ENCODE measurements at regions not wholly inside any gene's neighbourhood (a gene's known extent, or its start where the extent isn't known, plus 50 kb on each side); places are given as distances from the start of the nearest gene placed in this dataset.

DNA sequence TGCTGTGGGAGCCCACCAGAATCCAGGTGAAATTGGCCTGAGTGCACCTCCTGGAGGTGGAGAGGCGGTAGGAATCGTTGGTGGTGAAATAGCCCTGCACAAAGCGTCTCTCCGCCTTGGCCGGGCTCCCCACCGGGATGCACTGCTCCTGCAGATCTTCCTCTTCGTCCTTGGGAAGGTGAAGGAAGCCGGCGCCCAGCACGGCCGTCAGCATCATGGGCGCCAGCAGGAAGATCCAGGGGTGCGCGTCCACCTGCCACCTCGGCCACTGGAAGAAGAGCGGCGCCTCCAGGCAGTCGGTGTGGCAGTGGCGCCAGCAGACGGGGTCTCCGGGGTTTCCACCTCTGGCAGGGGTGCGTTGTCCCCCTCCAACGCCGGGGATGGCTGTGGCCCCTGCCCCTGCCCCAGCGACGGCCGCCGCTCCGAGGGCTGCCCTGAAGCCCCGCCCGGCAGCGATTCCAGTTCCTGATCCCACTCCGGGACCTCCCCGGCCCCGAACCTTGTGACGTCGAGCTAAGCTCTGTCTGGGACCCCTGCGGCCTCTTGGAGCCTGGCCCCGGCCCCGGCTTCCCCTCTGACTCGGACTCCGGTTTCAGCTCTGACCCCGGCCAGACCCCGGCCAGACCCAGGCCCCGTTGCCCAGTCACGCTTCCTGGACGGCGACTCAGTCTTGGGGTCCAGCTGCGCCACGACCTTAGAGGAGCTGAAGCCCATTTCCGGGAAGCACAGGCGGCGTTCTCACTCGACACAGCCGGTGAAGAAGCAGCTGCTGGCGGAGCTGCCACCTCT is 91.9 kb downstream of the CD164 start:
- no peak overlapping the region for H3K27ac Mint-ChIP-seq (ENCODE audit: unreplicated experiment)
- TF ChIP-seq, protein P1, sequence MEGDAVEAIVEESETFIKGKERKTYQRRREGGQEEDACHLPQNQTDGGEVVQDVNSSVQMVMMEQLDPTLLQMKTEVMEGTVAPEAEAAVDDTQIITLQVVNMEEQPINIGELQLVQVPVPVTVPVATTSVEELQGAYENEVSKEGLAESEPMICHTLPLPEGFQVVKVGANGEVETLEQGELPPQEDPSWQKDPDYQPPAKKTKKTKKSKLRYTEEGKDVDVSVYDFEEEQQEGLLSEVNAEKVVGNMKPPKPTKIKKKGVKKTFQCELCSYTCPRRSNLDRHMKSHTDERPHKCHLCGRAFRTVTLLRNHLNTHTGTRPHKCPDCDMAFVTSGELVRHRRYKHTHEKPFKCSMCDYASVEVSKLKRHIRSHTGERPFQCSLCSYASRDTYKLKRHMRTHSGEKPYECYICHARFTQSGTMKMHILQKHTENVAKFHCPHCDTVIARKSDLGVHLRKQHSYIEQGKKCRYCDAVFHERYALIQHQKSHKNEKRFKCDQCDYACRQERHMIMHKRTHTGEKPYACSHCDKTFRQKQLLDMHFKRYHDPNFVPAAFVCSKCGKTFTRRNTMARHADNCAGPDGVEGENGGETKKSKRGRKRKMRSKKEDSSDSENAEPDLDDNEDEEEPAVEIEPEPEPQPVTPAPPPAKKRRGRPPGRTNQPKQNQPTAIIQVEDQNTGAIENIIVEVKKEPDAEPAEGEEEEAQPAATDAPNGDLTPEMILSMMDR (IDR thresholded peaks at IDR 0.05): no peak
- peaks cover 12% of the 10 kb centered on the region for H3K27me3 Mint-ChIP-seq (ENCODE audit: unreplicated experiment)
- no peaks in the 10 kb centered on the region for H3K9me3 Mint-ChIP-seq (ENCODE audit: unreplicated experiment)
- H3K36me3 Mint-ChIP-seq (ENCODE audit: unreplicated experiment): no peaks in the 10 kb centered on the region
- DNase-seq (ENCODE audit: extremely low spot score, unreplicated experiment): no peak
- peaks cover 4% of the 10 kb centered on the region for H3K4me1 Mint-ChIP-seq (ENCODE audit: unreplicated experiment)
- no peak overlapping the region for H3K4me3 Mint-ChIP-seq (ENCODE audit: unreplicated experiment)

DNA sequence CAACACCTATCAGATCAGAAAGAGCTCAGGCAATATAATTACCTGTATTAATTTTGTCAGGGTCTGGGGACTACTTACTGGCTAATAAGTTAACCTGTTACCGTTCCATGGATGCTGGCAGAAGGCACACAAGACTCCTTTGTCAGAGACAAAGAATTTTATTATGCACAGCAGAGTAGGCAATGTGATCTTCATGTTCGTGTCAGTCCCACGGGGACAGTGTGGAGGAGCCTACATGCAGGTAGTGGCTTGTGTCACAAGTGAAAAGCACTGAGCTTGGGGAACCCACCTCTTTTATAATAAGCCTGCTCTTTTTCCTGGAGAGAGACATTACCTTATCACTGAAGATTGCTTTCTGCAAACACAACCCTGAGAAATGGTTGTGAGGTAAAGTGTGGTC is 96.9 kb downstream of the CD164 start:
- Mint-ChIP-seq H3K9me3 (ENCODE audit: unreplicated experiment) (no peaks in the 10 kb centered on the region), H3K4me3 (ENCODE audit: unreplicated experiment) (no peak overlapping the region), H3K4me1 (ENCODE audit: unreplicated experiment) (no peaks in the 10 kb centered on the region), H3K27me3 (ENCODE audit: unreplicated experiment) (peaks cover 24% of the 10 kb centered on the region), H3K27ac (ENCODE audit: unreplicated experiment) (no peak overlapping the region), H3K36me3 (ENCODE audit: unreplicated experiment) (no peaks in the 10 kb centered on the region)
- DNase-seq (ENCODE audit: extremely low spot score, unreplicated experiment): no peak
- TF ChIP-seq, protein P1 (IDR thresholded peaks at IDR 0.05): no peak

DNA sequence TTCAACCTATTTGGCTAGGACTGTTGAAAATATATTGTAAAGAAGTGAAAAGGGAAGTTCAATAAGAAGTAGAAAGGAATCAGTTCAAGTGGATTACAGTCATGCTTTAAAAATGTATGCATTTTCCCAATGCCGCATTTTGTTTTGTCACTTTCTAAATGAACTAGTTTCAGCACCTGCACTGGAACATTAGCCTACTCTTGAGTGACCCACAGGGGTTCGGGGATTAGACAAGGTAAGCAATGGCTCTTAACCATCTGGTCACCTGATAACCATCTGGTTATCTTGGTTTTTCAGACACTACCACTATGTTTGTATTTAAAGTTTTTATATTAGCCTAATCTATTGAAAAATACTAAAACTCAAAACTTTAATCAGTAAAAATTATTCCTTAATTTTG is 97.6 kb downstream of the CD164 start:
- Mint-ChIP-seq H3K27me3 (ENCODE audit: unreplicated experiment) (peaks cover 24% of the 10 kb centered on the region), H3K4me1 (ENCODE audit: unreplicated experiment) (no peaks in the 10 kb centered on the region), H3K36me3 (ENCODE audit: unreplicated experiment) (no peaks in the 10 kb centered on the region), H3K9me3 (ENCODE audit: unreplicated experiment) (no peaks in the 10 kb centered on the region), H3K27ac (ENCODE audit: unreplicated experiment) (no peak overlapping the region), H3K4me3 (ENCODE audit: unreplicated experiment) (no peak overlapping the region)
- no peak for DNase-seq (ENCODE audit: extremely low spot score, unreplicated experiment)
- TF ChIP-seq, protein P1 (IDR thresholded peaks at IDR 0.05): no peak

DNA sequence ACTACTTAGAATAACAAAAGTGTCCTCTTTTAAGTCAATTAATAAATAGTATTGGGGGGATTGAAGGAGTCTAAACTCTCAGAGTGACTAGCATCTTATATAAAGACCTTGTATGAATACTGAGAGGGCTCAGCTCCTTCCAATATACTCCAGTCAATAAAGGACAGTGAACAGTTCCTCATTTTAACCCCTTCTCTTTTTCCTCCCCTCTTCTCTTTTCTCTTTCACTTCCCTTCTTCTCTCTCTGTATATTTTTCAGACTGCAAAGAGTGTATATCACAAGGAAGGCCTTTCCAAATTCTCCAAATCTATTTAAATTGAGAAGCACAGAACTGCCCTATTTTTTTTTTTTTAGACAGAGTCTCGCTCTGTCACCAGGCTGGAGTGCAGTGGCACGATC is 99.5 kb downstream of the CD164 start:
- H3K36me3 Mint-ChIP-seq (ENCODE audit: unreplicated experiment): no peaks in the 10 kb centered on the region
- H3K4me3 Mint-ChIP-seq (ENCODE audit: unreplicated experiment): no peak overlapping the region
- no peaks in the 10 kb centered on the region for H3K9me3 Mint-ChIP-seq (ENCODE audit: unreplicated experiment)
- H3K4me1 Mint-ChIP-seq (ENCODE audit: unreplicated experiment): no peaks in the 10 kb centered on the region
- H3K27me3 Mint-ChIP-seq (ENCODE audit: unreplicated experiment): peaks cover 24% of the 10 kb centered on the region
- H3K27ac Mint-ChIP-seq (ENCODE audit: unreplicated experiment): no peak overlapping the region
- TF ChIP-seq, protein P1 (IDR thresholded peaks at IDR 0.05): no peak
- DNase-seq (ENCODE audit: extremely low spot score, unreplicated experiment): no peak

DNA sequence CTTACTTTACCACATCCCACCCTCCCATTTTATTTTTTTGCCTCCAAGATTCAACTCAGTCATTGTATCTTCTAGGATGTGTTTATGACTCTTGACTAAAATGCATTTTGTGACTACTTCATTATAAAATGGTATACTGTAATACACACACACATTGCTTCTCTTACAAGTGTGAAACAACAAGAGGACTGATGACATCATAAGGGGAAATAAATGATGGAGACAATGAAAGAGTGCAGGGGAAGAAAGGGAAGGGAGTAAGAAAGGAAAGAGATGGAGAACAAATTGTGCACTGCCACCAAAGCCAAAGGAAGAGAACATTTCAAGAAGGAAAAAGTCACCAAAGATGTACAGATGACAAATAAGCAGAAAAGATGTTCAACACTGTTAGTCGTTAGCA is 102.6 kb downstream of the CD164 start:
- Mint-ChIP-seq H3K9me3 (ENCODE audit: unreplicated experiment) (no peaks in the 10 kb centered on the region), H3K27ac (ENCODE audit: unreplicated experiment) (no peak overlapping the region), H3K36me3 (ENCODE audit: unreplicated experiment) (no peaks in the 10 kb centered on the region), H3K27me3 (ENCODE audit: unreplicated experiment) (peaks cover 7% of the 10 kb centered on the region), H3K4me3 (ENCODE audit: unreplicated experiment) (no peak overlapping the region), H3K4me1 (ENCODE audit: unreplicated experiment) (no peaks in the 10 kb centered on the region)
- DNase-seq (ENCODE audit: extremely low spot score, unreplicated experiment): no peak
- TF ChIP-seq, protein P1 (IDR thresholded peaks at IDR 0.05): no peak

Data from osteocyte (in vitro differentiated cells).